Mucosa of rectum (tissue), 2 donors: ENCODE measurements at regions not wholly inside any gene's neighbourhood (a gene's known extent, or its start where the extent isn't known, plus 50 kb on each side); places are given as distances from the start of the nearest gene placed in this dataset.

Experiments
- H3K27ac ChIP-seq, 2 donors: one replicate each; pipeline ENCODE4 v1.7.0; 2013; ENCODE audit warnings: inconsistent platforms in 2 of 2, low read depth in 2 of 2, low read length in 2 of 2
- H3K27me3 ChIP-seq, 2 donors: one replicate each; pipeline ENCODE4 v1.7.0; 2013; ENCODE audit warnings: low read length in 2 of 2; ENCODE audit not compliant: control insufficient read depth in 2 of 2, insufficient read depth in 2 of 2
- H3K36me3 ChIP-seq, 2 donors: one replicate each; pipeline ENCODE4 v1.7.0; 2013; ENCODE audit warnings: low read length in 2 of 2; ENCODE audit not compliant: control insufficient read depth in 2 of 2, insufficient read depth in 2 of 2
- H3K4me1 ChIP-seq, 2 donors: one replicate each; pipeline ENCODE4 v1.7.0; 2013; ENCODE audit warnings: low read length in 2 of 2, mild to moderate bottlenecking in 1 of 2; ENCODE audit not compliant: control insufficient read depth in 2 of 2, insufficient read depth in 2 of 2
- H3K4me3 ChIP-seq, 2 donors: one replicate each; pipeline ENCODE4 v1.7.0; 2013; ENCODE audit warnings: low read length in 2 of 2
- H3K9ac ChIP-seq, 2 donors: one replicate each; pipeline ENCODE4 v1.7.0; 2013; ENCODE audit warnings: low read length in 2 of 2, low read depth in 1 of 2, mild to moderate bottlenecking in 1 of 2
- H3K9me3 ChIP-seq, 2 donors: one replicate each; pipeline ENCODE4 v1.7.0; 2013; ENCODE audit warnings: low read length in 2 of 2; ENCODE audit not compliant: control insufficient read depth in 2 of 2
- donor health status: healthy.
- donor health status: Normal muscosa, but diverticular disease.

DNA sequence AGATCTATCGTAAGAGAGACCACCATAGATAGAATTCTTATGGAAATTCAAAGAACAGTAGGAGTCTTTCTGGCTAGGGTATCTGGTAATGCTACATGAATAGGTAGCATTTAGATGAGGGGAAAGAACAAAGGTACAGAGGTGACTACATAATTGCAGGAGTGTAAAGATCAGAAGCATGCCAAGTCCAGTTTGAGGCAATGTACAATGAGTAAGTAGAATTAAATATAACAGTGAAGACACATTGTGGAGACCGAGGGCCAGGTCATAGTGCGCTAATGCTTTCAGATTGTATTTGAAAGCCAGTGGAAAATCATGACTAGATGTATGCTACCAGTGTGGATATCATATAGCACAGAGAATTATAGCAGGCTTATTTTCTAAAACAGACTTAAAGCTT, 1611.6 kb upstream of the LRRTM3 start:
- no peak overlapping the region for H3K9ac ChIP-seq
- H3K9me3 ChIP-seq = no peaks in the 10 kb centered on the region
- H3K4me1 ChIP-seq = no peaks in the 10 kb centered on the region
- H3K4me3 ChIP-seq = no peak overlapping the region
- no peaks in the 10 kb centered on the region for H3K36me3 ChIP-seq
- no peaks in the 10 kb centered on the region for H3K27me3 ChIP-seq
- no peak overlapping the region for H3K27ac ChIP-seq

DNA sequence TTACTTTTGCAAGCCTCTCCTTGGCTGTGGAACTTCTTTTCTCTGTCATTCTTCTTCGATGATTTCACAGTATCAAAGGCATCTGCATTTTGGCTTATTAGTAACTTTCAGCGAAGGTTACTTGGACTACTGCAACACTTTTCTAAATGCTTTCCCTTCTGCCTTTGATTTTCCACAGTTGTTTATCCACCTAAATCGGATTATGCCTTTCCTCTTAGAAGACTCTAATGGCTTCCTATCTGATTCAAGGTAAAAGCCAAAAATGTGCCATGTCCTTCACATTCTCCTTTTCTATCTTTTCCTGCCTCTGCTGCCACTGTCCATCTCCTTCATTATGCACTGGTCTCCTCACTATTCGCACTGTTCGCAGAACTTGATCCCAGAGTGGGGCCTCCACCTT, 1606.3 kb upstream of the LRRTM3 start:
- H3K4me3 ChIP-seq = no peak overlapping the region
- H3K27ac ChIP-seq = no peak overlapping the region
- H3K4me1 ChIP-seq = no peaks in the 10 kb centered on the region
- no peak overlapping the region for H3K9ac ChIP-seq
- no peaks in the 10 kb centered on the region for H3K9me3 ChIP-seq
- no peaks in the 10 kb centered on the region for H3K36me3 ChIP-seq
- H3K27me3 ChIP-seq = no peaks in the 10 kb centered on the region

DNA sequence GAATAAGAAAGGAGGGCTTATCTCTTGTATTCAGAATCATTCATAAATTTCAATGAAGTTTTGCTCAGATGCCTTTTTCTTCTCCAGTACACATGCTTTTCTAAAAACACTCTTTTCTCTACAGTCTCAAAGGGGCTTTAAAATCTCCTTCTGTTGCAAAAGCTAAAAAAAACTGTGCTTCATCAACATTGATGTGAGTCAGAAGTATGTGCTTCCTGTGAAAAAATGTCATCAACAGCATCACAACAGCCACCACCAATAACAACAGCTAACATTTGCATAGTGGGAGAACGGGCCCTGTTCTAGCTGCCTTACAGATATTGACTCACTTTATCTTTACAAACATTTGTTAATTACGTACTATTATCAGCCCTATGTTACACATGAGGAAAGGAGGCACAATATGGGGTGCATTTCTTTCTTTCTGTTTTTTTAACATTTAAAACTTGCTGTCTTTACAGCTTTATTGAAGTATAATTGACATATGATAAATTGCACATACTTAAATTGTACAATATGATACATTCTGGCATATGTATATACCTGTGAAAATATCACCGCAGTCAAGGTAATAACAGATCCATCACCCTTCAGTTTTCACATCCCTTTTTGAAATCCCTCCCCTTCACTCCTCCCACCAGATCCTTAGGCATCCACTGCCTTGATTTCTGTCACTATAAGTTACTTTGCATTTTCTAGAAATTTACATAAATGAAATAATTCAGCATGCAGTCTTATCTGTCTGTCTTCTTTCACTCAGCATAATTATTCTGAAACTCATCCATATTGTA, 1605.4 kb upstream of the LRRTM3 start:
- H3K36me3 ChIP-seq = no peaks in the 10 kb centered on the region
- no peak overlapping the region for H3K27ac ChIP-seq
- H3K9me3 ChIP-seq = no peaks in the 10 kb centered on the region
- H3K27me3 ChIP-seq = no peaks in the 10 kb centered on the region
- H3K4me3 ChIP-seq = no peak overlapping the region
- H3K9ac ChIP-seq = no peak overlapping the region
- no peaks in the 10 kb centered on the region for H3K4me1 ChIP-seq

DNA sequence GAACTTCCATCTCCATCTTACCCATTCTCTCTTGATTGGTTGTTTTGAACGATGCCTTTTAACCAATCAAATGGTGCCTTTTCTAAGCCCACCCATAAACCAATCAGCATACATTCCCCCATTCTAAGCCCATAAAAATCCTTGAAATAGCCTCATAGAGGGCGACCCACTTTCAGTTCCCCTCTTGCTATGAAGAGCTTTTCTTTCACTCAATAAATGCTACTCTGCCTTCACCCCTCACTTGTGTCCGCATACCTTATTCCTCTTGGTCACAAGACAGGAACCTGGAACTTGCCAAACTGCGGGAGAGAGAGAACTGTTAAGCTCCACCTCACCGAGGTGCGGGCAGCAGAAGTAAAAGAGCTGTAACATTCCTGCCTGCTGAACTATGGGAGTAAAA, 1602.0 kb upstream of the LRRTM3 start:
- no peaks in the 10 kb centered on the region for H3K27me3 ChIP-seq
- H3K4me3 ChIP-seq = no peak overlapping the region
- H3K9ac ChIP-seq = no peak overlapping the region
- H3K4me1 ChIP-seq = no peaks in the 10 kb centered on the region
- no peaks in the 10 kb centered on the region for H3K9me3 ChIP-seq
- H3K36me3 ChIP-seq = no peaks in the 10 kb centered on the region
- H3K27ac ChIP-seq = no peak overlapping the region

DNA sequence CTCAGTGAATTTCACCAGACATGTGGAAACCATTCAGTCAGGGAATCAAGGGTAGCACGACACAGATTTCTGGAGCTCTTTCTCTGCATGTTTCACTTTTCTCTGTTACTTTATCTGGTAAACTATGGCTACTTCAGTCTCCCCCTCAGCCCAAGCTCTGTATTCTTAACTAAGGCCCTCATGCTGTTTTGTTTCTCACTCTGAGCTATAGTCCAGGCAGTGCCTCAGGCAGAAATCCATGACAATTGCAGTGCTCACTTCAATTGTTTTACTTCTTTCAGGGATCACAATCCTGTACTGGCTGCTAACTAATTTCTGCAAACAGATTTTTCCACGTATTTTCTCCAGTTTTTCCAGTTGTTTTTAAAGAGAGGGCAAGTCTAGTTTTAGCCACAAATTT, 1599.9 kb upstream of the LRRTM3 start:
- no peak overlapping the region for H3K9ac ChIP-seq
- H3K27ac ChIP-seq = no peak overlapping the region
- H3K9me3 ChIP-seq = no peaks in the 10 kb centered on the region
- no peak overlapping the region for H3K4me3 ChIP-seq
- no peaks in the 10 kb centered on the region for H3K4me1 ChIP-seq
- H3K36me3 ChIP-seq = no peaks in the 10 kb centered on the region
- no peaks in the 10 kb centered on the region for H3K27me3 ChIP-seq

DNA sequence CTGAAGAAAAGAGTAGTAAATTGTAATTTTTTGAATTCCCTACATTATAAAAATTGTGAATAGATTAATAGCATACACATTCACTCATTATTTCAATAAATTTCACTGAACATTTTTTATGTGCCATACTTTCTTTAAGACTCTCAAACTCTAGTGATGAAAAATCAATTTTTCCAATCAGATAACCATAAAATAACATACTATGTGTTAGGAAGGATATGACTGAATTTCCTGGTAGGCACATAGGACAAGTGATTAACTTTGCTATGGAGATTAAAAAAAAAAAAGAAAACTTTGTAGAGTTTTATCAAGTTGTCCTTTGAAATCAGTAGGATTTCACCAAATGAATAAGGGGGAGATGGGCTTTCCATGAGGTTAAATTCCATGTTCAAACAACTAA, 1597.3 kb upstream of the LRRTM3 start:
- Histone ChIP-seq H3K27ac (no peak overlapping the region), H3K4me3 (no peak overlapping the region), H3K4me1 (no peaks in the 10 kb centered on the region), H3K9me3 (no peaks in the 10 kb centered on the region), H3K9ac (no peak overlapping the region), H3K27me3 (no peaks in the 10 kb centered on the region), H3K36me3 (no peaks in the 10 kb centered on the region)

DNA sequence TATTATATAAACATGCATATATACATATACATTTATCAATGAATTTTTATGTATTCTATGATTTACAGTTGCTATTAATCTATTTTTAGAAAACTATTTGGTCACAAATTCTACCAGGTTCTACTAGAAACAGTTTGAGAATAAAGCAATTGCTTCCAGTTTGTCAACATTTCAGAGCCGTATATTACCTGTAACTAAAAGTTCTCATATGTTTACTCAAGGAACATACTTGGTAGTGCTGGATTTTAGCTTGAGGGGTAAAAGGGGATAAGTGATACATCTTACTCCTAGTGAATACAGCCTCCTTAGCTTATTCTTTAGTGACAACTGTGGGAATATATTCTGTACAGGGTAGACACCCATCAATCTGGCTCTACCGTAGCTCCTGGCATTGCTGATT, 1590.5 kb upstream of the LRRTM3 start:
- H3K36me3 ChIP-seq = no peaks in the 10 kb centered on the region
- no peak overlapping the region for H3K9ac ChIP-seq
- H3K9me3 ChIP-seq = no peaks in the 10 kb centered on the region
- no peaks in the 10 kb centered on the region for H3K27me3 ChIP-seq
- H3K27ac ChIP-seq = no peak overlapping the region
- H3K4me3 ChIP-seq = no peak overlapping the region
- no peaks in the 10 kb centered on the region for H3K4me1 ChIP-seq

DNA sequence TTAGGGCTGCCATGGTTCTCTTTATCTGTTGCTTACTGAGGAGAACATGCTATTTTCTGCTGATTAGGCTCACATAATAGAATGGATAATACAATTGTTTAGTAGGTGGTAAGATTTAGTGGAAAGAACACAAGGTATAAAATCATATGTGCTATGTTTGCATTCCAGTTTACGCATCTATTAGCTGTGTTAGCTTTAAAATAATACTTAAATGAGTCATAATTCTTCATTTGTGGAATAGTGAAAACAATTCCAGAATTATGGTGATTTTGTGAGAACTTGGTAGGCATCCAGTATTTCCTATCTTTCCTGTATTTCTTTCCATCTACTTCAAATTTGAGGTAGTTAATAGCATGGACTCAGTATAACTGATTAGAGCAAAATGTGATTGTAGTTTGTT, 1585.5 kb upstream of the LRRTM3 start:
- H3K27me3 ChIP-seq = no peaks in the 10 kb centered on the region

DNA sequence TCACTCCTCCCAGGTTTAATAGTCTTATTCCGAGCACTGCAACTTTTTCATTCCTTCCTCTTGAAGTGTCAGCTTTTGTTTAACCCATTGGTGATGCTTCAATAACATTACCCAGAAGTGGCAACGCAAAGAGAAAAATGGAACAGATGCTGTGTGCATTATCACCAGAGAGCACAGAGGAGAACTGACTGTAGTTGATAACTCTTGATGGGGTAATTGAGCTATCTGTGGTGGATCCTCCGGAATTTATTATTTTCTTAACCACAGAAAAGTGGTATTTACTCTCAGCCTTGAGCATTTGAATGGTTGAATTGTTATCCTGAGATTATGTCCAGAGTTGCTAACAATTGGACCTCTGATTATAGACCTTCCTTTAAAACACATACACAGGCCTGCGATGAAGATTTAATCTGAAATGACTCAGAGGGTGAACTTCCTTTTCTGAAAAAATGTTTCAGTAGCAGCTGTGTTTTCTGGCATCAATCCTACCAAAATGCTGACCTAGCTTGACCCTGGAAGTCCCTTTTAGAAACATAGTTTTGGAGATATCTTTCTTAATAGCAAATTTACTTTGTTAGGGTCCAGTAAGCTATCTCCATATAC, 1584.4 kb upstream of the LRRTM3 start:
- Histone ChIP-seq H3K9ac (no peak overlapping the region), H3K4me3 (no peak overlapping the region), H3K27ac (no peak overlapping the region), H3K4me1 (no peaks in the 10 kb centered on the region), H3K36me3 (no peaks in the 10 kb centered on the region), H3K27me3 (no peaks in the 10 kb centered on the region), H3K9me3 (no peaks in the 10 kb centered on the region)

More for the DNA sequence above, 1585.5 kb upstream of the LRRTM3 start:
- Histone ChIP-seq H3K4me1 (no peaks in the 10 kb centered on the region), H3K9ac (no peak overlapping the region), H3K36me3 (no peaks in the 10 kb centered on the region), H3K27ac (no peak overlapping the region), H3K4me3 (no peak overlapping the region), H3K9me3 (no peaks in the 10 kb centered on the region)

DNA sequence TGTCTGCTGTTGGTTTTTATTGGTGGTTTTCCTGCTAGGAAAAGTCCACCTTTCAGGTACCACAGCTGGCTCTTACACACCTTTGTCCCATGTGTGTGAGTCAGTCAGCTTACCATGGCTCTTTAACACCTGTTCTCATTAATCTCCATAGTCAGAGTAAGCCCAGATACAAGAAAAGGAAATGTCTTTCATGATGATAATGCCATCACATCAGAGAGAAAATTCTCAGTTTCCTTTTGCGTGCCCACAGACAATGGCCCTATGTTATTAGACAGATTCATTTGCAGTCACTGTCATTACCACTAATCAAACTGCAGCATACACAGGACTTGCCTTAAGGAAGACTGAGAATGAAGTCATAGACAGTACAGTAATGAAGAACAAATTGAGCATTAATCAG, 1583.6 kb upstream of the LRRTM3 start:
- no peaks in the 10 kb centered on the region for H3K36me3 ChIP-seq

More for the DNA sequence above, 1583.6 kb upstream of the LRRTM3 start:
- no peak overlapping the region for H3K27ac ChIP-seq
- no peak overlapping the region for H3K9ac ChIP-seq
- H3K9me3 ChIP-seq = no peaks in the 10 kb centered on the region
- H3K4me1 ChIP-seq = no peaks in the 10 kb centered on the region
- no peaks in the 10 kb centered on the region for H3K27me3 ChIP-seq
- H3K4me3 ChIP-seq = no peak overlapping the region
